Activated CD4-positive, alpha-beta T cell treated with anti-CD3 and anti-CD28 coated beads, Interleukin-2, Interleukin-4, amounts not matched to agents 100 ng/mL and 50 ng/mL, durations not matched to agents 16 hours and 8 hours (primary cell): ENCODE measurements at regions not wholly inside any gene's neighbourhood (a gene's known extent, or its start where the extent isn't known, plus 50 kb on each side); places are given as distances from the start of the nearest gene placed in this dataset.

ENCODE experiments used
- DNase-seq: peaks from one replicate; pipeline ENCODE4 v3.0.0-alpha.2; 2020; ENCODE audit warnings: low spot score

DNA sequence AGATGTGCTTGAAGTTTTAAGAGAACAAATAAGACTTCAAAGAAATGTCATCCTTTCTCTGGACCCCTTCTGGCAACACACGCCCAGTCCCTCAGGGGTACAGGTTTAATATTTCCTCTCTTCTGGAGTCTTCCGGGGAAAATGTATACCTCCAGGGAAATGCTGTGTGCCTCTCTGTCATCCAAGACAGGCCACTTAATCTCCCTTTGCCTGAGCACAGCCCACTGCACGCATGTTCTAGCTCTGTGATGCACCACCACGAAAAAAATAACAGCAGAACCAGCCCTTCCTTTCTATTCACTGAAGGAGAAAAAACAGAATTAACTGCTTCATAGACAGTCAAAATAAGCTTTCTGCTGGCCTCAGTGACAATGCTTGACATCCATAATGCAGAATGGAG, 140.1 kb downstream of the RBFOX3 start:
- DNase-seq: no peak

- no peak for DNase-seq
These were observed 141.2 kb downstream of the RBFOX3 start for GRCh38 chr17:79469646-79470045.

GRCh38 chr17:79468183-79468944, 142.5 kb downstream of the RBFOX3 start:
- DNase-seq: no peak

GRCh38 chr17:79466562-79467350, 144.1 kb downstream of the RBFOX3 start:
- no peak for DNase-seq

- no peak for DNase-seq
These were observed 145.2 kb downstream of the RBFOX3 start for GRCh38 chr17:79465681-79466025.

DNA sequence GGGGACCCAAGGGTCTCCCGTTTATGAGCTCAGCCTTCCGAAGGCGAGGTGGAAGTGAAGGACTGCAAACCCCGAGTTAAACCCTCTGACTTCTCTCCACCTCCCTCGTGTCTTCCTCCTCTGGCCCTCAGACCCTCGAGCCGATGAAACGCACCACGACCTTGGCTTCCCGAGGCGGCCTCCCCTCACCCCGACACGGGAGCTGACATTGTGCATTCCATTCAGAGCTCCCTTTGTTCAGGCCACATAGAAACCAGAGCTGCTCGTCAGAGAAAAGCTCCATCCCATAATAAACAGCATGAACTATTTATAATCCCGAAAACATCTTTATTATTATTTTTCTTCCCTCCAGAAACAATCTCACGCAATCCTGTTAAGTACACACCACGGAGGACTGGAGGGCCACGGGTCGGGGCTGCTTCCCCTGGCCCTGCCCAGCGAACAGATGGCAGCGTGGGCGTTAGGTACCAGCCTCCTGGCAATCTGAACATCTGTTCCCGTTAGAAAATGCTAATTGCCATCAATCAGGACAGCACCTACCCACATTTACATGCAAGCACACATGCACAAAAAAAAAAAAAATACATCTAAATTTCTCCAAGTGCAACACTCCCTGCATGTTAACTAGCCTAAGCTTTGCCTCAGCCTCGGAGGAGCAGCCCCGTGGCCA, 145.7 kb downstream of the RBFOX3 start:
- no peak for DNase-seq

DNA sequence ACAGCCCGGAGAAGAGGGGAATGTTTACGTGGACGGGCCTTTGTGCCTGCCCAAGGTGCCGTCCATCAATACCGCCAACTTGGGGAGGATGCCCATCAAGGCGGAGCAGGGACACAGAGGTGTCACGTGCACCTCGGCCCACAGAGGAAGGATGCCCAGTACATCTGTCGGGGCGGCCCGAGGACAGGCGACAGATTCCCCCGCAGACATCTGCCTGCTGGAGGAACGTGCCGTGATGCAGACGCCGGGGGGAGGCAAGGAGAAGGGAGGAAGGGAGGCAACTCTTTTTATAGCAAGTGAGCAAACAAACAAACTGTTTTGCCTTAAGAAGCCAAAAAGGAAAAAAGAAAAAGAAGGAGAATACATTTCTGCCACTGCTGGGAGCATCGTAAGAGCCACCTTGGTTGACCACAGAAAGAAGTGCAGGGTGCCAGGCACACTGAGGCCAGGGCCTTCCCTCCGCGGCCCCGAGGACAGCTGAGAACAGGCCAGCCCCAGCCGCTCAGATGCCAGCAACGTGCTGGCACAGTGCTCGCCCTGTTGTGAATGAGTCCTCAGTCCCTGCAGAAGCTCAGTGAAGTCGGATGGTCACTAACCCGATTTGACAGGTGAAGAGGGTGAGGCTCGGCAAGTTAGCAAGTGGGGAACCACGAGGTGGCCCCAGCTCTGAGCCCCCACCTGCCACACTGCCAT, 146.4 kb downstream of the RBFOX3 start:
- DNase-seq: no peak

DNA sequence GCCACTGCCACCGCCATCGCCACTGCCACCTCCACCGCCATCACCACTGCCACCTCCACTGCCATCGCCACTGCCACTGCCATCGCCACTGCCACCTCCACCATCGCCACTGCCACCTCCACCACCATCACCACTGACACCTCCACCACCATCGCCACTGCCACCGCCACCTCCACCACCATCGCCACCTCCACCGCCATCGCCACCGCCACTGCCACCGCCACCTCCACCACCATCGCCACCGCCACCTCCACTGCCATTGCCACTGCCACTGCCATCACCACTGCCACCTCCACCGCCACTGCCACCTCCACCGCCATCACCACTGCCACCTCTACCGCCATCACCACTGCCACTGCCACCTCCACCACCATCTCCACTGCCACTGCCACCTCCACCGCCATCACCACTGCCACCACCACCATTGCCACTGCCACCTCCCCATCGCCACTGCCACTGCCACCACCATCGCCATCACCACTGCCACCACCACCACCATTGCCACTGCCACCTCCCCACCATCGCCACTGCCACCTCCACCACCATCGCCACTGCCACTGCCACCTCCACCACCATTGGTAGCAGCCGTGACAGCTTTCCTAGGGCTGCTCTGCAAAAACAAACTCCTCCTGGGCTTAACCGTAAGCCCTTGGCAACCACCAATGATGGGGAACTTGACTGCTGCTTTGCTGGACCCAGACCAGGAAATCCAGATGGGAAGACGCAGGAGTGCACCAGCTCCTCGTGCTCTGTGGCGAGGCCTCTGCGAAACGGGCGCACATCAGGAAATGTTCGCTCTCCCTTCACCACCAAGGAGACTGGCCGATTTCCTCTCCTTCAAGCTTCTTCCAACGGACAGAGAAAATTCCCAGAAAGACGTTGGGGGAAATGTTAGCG, 147.2 kb downstream of the RBFOX3 start:
- no peak for DNase-seq

DNA sequence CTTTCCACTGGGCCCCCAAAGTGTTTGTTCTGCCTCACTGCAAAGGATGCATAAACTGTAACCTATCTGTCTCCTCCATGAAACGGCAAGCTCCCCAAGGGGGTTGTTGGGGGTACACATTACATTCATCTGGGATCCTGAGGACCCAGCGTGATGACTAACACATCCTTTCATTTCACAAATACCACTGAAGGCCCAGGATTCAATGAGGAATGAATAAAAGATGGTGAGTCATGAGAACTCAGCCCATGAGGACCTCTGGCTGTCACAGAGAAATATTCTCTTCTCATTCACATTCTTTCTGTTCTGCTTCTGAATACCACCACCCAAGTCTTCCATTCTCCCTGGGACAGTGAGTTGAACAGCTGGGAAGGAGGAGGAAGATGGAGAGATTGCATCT, 149.8 kb downstream of the RBFOX3 start:
- DNase-seq: no peak

DNA sequence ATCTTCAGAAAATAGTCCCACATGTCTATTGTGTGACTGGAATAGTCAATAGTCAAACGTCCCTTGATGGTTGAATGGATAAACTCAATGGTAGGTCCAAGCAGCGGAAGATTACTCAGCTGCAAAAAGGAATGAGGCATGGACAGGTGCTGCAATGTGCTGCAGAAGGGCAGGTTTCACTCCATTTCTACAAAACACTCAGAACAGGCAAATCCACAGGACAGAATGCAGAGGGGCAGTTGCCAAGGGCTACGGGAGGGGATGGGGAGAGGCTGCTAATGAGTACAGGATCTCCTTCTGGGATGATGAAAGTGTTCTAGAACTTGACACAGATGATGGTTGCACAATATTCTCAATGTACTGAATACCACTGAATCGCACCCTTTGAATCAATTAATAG, 151.0 kb downstream of the RBFOX3 start:
- no peak for DNase-seq

DNA sequence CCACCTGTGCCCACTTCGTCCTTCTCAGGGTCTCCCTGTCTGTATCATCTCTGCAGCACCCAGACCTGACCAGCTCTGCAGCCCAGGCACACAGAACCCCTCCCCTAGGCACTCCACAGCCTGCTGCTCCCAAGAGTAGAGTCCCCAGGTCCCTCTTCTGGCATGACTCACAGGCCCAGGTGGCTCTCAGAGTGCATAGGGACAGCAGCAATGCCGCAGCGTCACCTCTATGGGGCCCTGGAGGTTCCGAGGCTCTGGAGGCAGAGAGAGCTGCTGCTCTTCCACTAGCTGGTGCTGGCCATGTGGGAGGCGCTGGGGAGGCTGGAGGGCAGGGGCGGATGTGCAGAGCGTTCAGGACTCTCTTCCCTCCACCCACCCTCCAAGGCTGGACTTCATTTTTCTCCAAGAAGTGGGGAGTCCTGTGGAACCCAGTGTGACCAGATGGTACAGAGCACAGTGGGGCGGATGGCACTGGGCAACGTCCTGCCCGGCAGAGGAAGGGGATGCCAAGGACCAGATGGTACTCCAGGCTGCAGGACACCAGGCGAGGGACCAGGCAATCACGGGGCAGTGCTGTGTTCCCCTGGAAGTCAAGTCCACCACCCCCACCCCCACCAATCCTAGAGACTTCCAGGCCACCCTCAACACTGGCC, 151.7 kb downstream of the RBFOX3 start:
- no peak for DNase-seq

GRCh38 chr17:79458356-79458755, 152.5 kb downstream of the RBFOX3 start:
- no peak for DNase-seq

DNA sequence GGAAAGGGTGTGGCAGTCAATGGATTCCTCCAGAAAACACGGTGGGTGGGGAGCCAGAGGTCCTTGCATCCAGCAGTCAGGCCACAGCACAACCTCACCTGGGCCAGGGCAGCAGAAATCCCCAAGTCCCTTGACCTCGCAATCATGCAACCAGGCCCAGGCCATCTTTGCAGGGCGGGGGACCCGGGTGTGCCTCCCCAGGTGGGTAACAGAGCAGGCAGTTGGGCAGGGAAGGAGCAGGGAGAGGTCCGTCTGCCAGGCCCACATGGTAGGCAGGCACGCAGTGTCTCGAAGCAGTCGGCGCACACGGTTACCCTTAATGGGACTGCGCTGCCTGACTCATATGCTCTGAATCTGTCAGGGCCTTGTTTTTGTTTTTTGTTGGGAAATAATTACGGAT, 153.0 kb downstream of the RBFOX3 start:
- no peak for DNase-seq

- no peak for DNase-seq
These were observed 153.5 kb downstream of the RBFOX3 start for GRCh38 chr17:79457376-79457775.

DNA sequence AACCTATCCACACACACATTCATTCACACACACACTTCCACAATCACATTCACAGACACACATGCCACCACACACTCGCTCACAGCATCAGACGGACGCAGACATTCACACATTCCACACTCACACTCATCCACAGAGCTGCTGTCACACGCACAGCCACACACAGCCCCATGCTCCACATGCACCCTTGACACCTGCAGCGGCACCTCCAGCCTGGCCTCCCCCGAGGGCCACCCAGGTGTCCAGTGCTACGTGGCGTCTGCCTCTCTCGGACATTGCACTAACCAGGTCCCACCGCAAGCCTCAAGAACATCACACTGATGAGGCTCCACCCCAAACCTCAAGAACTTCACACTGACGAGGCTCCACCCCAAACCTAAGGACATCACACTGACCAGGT, 155.2 kb downstream of the RBFOX3 start:
- no peak for DNase-seq

- no peak for DNase-seq
These were observed 156.0 kb downstream of the RBFOX3 start for GRCh38 chr17:79454826-79455225.

GRCh38 chr17:79453481-79453880, 157.4 kb downstream of the RBFOX3 start:
- no peak for DNase-seq

- no peak for DNase-seq
These were observed 158.1 kb downstream of the RBFOX3 start for GRCh38 chr17:79452706-79453105.

GRCh38 chr17:79451167-79451566, 159.7 kb downstream of the RBFOX3 start:
- no peak for DNase-seq

DNA sequence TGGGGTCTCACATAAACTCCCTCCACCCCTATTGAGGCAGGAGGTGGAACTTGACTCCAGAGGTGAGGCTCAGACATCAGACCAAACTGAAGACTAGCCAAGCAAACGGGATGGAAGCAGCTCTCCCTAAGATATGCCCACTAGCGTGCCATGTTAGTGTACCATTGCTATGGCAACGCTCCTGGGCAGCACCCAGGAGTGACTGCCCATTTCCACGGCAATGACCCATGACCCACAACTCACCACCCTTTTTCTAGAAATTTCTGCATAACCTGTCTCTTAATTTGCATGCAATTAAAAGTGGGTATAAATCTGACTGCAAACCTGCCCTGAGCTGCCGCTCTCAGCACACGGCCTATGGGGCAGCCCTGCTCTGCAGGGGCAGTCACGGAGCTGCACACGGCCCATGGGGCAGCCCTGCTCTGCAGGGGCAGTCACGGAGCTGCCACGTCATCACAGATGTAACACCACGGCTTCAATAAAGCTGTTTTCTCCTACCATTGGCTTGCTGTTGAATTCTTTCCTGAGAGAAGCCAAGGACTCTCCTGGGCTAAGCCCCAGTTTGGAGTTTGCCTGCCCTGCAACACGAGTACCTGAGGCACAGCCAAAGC, 164.3 kb downstream of the RBFOX3 start:
- no peak for DNase-seq

GRCh38 chr17:79444198-79444597, 166.7 kb downstream of the RBFOX3 start:
- DNase-seq: no peak
